CD4-positive, alpha-beta T cell treated with Interleukin-6 for 4 hours (primary cell): ENCODE measurements at regions not wholly inside any gene's neighbourhood (a gene's known extent, or its start where the extent isn't known, plus 50 kb on each side); places are given as distances from the start of the nearest gene placed in this dataset.
"Not testable (repeated sequence)": the region's sequence is repeated elsewhere in the genome, so short reads cannot be mapped to it uniquely, and the experiment has no call there.

ENCODE experiments used
- DNase-seq: peaks from one replicate; pipeline ENCODE4 v3.0.0-alpha.2; 2020; ENCODE audit warnings: mixed read lengths

DNA sequence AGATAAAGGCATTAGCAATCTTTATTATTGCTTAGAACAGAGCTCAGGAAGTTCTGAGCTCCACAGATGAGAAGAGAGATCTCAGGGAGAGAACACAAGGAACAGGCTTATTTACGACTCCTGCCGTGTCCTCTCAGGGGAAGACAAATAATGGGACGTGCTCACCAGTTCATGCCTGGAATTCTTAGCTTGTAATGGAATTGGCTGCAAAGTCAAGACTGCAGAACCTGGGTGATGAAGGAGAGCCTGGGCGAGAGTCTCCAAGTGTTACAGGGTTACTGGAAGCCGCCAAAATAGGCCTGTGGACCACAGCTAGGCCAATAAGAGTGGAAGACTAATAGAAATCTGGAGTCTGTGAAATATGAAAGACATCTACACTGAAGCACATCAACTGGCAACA, 174.5 kb upstream of the ADAMTSL1 start:
- DNase-seq = no peak

DNA sequence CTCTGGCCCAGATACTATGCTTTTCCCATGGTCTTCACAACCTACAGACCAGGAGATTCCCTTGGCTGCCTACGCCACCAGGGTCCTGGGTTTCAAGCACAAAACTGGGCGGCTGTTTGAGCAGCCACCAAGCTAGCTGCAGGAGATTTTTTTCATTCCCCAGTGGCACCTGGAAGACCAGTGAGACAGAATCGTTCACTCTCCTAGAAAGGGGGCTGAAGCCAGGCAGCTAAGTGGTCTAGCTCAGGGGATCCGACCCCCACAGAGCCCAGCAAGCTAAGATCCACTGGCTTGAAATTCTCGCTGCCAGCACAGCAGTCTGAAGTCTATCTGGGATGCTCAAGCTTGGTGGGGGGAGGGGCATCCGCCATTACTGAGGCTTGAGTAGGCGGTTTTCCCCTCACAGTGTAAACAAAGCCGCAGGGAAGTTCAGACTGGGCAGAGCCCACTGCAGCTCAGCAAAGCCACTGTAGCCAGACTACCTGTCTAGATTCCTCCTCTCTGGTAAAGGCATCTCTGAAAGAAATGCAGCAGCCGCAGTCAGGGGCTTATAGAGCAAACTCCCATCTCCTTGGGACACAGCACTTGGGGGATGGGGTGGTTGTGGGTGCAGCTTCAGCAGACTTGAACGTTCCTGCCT, 168.7 kb upstream of the ADAMTSL1 start:
- not testable (repeated sequence) for DNase-seq

DNA sequence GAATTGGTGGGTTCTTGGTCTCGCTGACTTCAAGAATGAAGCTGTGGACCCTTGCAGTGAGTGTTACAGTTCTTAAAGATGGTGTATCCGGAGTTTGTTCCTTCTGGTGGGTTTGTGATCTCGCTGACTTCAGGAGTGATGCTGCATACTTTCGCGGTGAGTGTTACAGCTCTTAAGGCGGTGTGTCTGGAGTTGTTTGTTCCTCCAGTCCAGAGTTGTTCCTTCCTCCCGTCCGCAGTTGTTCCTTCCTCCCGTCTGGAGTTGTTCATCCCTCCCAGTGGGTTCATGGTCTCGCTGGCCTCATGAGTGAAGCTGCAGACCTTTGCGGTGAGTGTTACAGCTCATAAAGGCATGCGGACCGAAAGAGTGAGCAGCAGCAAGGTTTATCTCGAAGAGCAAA, 159.6 kb upstream of the ADAMTSL1 start:
- DNase-seq = no peak

DNA sequence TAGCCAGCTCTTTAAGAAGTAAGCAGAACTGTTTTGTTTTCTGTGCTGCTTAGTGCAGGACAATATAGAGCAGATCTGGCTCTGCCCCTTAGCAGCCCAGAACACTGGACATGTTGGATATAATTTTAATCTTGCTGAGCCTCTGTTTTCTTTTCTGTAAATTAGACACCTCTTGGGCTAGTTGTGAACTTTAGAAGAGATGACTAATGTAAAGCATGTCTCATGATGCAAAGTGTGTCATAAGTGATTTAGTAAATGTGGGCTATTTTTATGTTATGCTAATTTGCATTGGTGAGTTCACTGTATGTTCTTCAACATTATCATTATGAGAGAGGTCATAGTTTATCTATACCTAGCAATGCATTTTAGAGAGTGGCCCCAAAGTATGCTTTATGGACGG, 156.1 kb upstream of the ADAMTSL1 start:
- DNase-seq = no peak

DNA sequence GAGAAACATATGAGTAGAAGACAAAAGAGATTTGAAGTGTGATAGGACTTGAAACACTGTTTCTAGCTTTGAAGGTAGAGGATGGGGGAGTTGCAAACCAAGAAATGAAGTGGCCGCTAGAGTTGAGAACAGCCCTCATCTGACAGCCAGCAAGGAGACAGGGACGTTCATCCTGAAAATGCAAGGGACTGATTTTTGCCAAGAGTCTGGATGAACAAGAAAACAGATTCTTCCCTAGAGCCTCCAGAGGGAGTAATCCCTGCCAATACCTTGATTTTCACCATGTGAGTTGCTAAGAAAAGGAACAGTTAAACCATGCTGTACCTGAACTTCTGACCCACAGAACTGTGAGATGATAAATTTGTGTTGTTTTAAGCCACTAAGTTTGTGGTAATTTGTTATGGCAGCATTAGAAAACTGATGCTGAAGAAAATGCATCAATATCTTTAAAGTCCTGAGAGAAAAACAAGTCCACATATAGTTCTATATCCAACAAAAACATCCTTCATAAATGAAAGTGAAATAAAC, 154.0 kb upstream of the ADAMTSL1 start:
- DNase-seq = no peak

DNA sequence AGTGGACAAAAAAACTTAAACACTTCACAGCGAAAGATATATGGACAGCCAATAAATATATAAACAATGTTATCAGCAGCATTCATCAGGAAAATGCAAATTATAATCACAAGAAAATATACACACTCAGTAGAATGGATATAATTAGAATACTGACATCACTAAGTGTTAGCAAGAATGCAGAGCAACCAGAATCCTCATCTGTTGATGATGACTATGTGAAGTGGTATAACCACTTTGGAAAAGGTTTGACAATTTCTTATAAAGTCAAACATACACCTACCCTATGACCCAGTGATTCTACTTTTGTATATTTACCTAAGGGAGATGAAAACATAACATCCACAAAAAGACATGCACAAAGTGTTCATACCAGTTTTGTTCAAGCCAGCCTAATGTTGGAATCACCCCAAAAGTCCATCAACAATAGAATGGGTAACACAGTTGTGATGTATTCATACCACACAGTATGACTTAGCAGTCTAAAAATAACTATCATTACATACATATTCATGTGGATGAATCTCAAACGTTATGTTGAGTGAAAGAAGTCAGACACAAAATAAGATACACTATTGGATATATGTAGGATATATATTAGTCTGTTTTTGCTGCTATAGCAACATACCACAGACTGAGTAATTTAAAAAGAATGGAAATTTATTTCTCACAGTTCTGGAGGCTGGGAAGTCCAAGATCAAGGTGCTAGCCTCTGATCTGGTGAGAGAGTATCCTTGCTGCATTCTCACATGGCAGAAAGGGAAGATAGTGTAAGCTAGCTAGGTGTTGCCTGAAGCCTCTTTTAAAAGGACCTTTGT, 148.8 kb upstream of the ADAMTSL1 start:
- no peak for DNase-seq

DNA sequence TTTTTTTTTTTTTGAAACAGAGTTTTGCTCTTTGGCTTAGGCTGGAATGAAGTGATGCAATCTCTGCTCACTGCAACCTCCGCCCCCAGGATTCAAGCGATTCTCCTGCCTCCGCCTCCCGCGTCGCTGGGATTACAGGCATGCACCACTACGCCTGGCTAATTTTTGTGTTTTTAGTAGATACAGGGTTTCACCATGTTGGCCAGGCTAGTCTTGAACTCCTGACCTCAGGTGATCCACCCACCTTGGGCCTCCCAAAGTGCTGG, 148.3 kb upstream of the ADAMTSL1 start:
- not testable (repeated sequence) for DNase-seq

DNA sequence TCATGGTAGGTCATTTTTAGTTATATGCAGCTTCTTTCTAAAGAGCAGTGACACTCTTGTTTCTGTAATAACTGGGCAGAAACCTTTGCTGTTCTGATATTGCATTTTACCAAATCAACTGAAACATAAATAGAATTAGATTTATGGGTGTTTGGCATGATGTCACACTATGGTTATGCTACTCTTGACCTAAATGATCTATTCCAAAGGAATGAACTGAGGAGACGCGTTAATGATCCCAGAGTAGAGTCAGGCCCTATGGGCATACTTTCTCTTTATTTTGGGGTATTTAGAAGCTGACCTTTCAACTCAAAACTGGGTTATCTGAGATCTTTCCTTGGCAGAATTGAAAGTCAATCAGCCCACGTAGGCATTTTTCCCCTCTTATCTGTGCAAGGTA, 146.8 kb upstream of the ADAMTSL1 start:
- DNase-seq = no peak

DNA sequence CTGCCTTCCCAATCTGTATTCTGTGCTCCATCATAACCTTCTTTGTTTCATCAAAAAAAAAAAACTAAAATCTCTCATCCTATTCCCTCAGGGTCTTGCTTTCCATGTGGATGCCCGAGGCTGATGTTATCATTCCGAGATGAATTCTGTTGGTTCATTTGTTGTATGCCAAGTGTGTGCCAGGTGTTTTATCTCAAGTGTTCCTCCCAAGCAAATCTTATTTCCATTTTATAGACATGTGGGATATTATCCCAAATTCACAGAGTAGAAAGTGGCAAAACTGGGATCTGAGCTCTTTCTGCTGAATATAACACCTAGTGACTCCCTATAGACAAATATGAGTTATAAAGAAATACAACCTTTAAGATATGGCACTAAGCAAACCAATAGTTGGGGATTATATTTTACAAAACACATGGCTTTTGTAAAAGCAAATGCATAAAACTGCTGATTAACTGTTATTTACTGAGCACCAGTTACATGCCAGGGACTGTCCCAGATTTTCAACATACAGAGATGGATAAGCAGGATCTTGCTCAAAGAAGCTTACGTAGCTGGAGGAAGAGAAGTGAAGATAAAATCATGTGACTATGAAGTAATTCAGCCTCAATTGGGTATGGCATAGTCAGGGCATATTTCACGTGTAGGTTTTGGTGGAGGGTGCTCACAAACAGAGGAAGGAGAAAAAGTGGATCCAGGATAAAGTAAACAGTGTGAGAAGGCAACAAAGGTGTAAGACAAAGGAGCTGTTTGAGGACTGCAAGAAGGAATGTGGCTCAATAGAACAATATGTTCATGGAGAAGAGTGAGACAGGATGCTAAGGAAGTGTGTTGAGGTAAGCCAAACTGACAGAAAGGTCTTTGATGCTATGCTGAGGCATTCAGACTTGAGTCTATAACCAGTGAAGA, 143.3 kb upstream of the ADAMTSL1 start:
- DNase-seq = no peak

DNA sequence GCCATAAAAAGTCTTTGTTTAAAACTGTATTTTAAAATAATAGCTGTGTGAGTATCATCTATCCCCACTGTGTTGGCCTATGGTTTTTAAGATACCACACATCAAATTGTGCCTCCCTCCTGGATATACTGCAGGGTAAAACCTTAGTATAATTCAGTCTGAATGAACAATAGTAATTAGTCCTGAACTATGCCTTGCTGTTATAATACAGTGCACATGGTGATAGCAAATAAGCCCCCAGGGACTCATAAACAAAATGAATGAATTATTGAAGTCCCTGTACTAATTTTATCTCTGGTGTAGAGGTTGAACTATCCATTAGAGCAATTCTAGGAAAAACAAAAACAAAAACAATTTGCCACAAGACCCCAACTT, 142.7 kb upstream of the ADAMTSL1 start:
- no peak for DNase-seq

DNA sequence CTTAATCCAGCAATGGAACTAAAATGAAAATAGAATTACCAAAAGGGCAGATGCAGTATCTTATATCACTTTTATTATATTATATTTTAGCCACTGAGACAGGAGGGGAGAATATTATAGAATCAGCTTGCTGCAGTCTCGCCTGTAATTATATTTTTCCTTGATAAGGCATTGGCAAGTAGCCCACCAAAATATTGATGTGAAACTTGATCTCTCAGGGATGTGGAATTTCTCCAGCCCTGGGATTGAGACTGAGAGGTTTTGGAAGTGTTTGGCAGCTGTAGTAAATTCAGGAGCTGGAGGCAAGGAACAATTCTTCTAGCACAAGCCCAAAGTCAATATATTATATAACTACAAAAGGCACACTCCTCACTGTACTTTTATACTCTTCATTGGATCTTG, 142.1 kb upstream of the ADAMTSL1 start:
- no peak for DNase-seq

DNA sequence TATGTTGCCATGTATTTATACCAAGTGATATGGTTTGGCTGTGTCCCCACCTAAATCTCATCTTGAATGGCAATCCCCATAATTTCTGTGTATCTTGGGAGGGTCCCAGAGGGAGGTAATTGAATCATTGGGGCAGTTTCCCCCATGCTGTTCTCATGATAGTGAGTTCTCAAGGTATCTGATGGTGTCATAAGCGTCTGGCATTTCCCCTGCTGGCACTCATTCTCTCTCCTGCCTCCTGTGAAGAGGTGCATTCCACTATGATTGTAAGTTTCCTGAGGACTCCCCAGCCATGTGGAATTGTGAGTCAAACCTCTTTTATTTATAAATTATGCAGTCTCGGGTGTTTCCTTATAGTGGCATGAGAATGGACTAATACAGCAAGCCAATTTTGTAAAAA, 140.8 kb upstream of the ADAMTSL1 start:
- DNase-seq = no peak

DNA sequence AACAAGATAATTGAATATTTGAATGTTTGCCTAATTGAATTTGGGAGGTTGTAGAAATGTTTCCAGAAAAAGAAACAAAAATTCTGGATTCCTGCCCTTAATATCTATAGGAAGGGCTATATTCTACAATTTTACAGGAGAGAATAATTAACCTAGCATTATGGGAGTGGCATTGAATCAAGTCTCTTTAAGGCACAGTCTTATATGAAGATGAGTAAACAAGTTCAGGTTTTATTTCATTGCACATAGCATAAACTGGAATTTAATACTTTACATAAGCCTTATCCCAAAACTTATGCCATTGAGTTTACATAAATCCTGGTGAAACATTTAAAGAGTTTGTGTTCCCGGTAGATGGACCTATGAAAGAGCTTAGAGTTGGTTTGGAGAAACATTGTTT, 138.1 kb upstream of the ADAMTSL1 start:
- DNase-seq = no peak

DNA sequence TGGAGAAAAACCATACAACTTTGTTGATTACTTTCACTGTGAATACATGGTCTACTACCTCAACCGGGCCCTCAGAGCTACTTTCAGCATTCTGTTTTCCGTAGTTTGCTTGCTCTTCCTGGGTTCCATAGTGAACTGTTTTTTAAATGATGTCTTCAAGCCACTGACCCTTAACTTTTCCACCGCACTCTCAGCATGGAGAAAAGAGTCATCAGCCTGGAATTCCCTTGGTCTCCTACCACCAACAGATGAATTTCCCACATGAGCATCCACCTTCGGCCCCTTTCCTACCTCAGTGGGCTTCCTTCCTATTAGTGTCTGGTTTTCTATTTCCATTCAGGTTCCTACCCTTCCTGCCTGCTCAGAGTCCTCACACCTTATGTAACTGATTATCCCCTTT, 135.9 kb upstream of the ADAMTSL1 start:
- no peak for DNase-seq

DNA sequence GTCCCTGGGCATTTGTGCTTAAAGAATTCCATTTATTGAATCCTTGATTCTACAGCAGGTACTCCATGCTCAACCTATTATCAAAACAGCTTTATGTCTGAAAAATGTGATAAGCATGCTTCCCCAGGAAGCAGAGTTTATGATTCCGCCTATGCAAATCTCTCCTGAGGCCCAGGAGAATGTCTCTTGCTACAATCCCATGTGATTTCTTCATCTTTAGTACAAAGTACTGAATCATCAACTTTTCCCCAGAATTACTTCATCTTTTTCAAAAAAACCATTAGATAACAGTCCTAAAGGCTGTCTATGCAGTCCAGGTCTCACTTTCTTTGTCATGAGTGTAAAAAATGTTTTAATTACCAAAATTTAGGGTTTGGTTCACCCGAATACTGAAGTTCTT, 130.2 kb upstream of the ADAMTSL1 start:
- DNase-seq = no peak

DNA sequence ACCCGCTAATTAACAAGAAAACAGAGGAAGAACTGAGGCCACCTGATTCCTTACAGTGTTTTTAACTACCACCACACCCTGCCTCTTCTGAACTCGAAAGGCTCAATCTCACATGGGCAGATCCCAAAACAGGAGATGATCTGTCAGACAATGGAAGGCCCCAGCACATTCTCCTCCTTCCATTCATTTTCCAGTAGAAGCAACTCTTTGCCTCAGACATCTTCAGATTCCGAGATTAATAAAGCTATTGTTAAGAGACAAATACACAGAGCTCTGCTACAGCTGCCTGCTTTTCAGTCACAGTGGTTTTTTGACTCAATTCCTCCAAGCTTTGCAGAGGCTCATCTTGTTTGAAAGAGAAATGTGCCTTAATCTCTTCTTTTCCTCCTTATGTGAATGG, 127.2 kb upstream of the ADAMTSL1 start:
- no peak for DNase-seq

DNA sequence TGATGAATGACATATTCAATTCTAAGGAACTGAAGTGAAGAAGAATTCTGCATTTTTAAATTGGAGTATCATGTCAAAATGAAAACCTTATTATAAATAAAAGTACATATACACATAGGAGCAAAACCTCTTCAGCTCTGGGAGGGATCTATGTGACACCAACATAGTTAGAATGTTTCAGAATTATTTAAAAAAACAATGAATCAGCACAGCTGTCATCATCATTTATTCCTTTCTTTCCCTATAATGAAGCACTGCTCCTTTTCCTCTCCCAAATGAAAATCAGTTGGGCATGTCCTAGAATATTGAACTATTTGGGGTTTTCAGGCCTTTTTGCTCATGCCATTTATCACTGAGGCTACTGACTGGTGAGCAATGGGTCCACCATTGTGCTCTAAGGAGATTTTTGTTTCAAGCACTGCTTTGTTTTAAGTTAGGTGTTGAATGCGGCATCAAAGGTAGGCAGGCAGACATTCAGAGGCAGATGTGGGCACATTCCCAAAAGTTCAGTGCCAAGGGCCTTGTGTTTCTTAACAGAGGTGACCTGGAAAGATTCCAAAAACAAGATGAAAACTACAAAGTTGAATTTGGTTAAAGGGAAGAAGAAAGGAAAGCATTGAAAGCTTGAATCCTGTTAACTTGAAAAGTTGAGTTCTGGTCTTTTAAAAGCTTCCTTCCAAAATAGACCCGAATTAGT, 126.4 kb upstream of the ADAMTSL1 start:
- no peak for DNase-seq

DNA sequence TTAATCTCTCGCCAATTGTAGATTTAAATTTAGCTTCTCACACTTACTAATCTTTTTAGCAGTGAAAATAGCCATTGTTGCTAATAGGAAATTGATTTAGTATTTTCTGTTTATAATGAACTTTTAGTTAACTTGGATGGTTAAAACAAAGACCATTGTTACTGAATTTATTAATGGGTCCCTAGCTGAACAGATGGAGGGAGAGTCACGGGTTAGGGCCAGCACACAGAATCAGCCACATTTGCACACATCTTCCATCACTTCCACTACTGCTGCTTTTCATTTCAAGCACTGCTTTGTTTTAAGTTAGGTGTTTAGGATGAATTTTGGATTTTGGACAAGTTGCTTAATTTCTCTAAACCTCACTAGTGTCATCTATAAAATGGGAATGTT, 125.9 kb upstream of the ADAMTSL1 start:
- DNase-seq = no peak

DNA sequence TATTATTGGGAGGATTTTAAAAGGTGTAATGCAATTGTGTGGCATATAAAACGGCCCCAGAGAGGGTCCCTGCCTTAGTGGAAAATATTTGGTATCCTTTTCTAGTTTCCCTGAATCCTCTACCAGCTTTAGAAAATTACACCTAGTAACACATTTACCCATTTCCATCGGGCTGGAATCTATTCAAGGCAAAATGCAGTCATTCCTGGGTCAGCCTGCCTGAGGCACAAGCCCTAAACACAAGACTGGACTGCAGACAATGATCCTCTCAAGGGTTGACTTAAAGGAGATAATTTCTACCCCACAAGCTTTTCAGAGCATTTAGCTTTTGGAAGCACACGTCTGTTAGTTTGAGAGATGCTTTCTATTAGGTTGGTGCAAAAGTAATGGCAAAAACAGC, 124.4 kb upstream of the ADAMTSL1 start:
- DNase-seq = no peak

DNA sequence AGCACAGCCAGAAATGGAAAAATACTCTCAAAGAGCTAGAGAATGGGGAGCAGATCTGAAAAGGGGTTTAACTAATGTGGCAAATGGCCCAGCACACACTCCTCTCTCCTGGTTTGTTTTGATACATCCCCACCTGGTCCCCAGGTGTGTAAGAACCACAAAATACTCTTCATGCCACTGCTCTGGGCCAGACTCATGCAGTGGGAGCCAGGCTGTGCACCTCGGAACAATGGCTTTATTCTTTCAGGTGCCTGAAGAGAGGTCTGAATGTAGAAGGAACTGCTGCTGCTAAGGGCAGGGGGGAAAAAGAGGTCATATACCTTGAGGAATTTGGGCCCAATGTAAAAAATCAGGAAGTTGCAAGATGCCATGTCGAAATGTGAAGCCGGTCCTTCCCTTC, 123.9 kb upstream of the ADAMTSL1 start:
- no peak for DNase-seq

DNA sequence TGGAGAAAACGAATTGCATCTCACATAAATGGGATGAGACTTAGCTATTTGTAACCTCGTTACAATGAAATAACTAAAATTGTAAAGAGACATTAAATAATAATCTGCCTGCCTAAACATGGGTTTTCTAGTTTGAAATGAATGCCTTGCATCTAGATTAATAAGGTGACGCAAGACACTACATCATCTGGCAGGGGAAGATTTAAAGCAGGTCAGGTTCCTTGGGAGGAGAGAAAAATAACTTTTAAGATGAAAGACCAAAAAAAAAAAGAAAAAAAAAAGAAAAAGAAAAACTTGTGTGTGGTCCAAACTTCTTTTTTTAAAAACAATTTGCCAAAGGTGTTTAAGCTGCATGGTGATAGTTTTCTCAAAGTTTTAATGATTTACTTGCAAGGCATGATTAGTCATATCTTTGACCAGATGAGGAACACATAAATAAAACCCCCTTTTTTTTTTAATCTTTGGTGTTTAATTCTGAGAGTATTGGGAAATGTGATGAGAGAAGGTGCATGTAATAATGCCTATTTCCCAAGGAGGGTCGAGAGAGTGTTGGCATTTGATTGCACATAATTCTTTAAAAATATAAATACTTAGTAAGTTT, 122.9 kb upstream of the ADAMTSL1 start:
- no peak for DNase-seq

DNA sequence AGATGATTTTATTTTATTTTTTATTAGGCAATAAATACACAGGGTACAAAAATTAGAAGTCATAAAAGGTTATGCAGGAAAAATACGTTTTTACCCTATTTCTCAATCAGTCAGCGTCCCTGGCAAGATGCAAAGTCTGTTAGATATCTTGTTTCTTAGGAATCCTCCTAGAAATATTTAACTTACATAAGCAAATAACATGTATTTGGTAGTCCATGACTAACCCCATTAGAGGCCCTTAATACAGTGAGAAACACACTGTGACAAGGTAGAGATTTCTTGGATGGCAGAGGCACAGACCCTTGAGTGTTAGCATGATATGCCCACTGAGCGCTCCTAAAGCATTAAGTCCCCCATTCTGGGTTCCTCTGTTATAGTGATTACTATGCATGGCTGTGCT, 121.2 kb upstream of the ADAMTSL1 start:
- DNase-seq = no peak

DNA sequence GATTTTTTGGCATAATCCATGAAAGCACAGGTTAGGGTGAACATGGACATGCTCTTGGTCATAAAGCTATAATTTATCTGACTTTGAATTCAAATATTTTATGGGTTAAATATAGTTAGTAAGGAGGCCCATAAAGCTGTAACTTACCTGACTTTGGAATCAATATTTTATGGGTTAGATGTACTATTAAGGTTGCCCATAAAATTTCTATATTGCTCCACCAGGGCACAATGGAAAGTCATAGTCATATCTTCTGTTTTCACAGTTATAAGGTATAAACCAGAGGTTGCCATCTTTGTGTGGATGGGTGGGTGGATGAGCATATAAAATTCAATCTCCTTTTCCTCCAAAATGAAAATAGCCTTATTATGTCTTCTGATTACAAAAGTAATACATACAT, 120.5 kb upstream of the ADAMTSL1 start:
- DNase-seq = no peak
